Neural cell (in vitro differentiated cells): ENCODE measurements at regions not wholly inside any gene's neighbourhood (a gene's known extent, or its start where the extent isn't known, plus 50 kb on each side); places are given as distances from the start of the nearest gene placed in this dataset.

ENCODE experiments used
- CTCF ChIP-seq: fragments of 450-650 bp; IDR thresholded peaks from 2 replicates; pipeline ENCODE4 v1.5.1; 2014; ENCODE audit warnings: antibody characterized with exemption, mild to moderate bottlenecking, moderate library complexity; ENCODE audit not compliant: poor library complexity, severe bottlenecking
- EP300 ChIP-seq: fragments of 450-650 bp; conservative IDR thresholded peaks from 2 replicates; pipeline ENCODE4 v1.6.1; 2014; ENCODE audit warnings: antibody characterized with exemption, mild to moderate bottlenecking, moderate library complexity; ENCODE audit not compliant: poor library complexity, severe bottlenecking
- EZH2 ChIP-seq: fragments of 200-600, 300-800 bp; shearing (Covaris generic), sonication (generic); IDR thresholded peaks from 2 replicates; pipeline ENCODE4 v1.6.1; 2014; ENCODE audit warnings: antibody characterized with exemption, low read length, borderline replicate concordance, mild to moderate bottlenecking; ENCODE audit not compliant: insufficient read depth, poor library complexity, severe bottlenecking
- MXI1 ChIP-seq: fragments of 450-650 bp; conservative IDR thresholded peaks from 2 replicates; pipeline ENCODE4 v1.6.1; 2014; ENCODE audit warnings: antibody characterized with exemption, mild to moderate bottlenecking; ENCODE audit not compliant: poor library complexity, severe bottlenecking
- POLR2AphosphoS5 ChIP-seq: IDR thresholded peaks from 2 replicates; pipeline ENCODE4 v1.6.1; 2012
- RAD21 ChIP-seq: fragments of 450-650 bp; conservative IDR thresholded peaks from 2 replicates; pipeline ENCODE4 v1.6.1; 2014; ENCODE audit warnings: antibody characterized with exemption, mild to moderate bottlenecking, moderate library complexity
- REST ChIP-seq: IDR thresholded peaks from 2 replicates; pipeline ENCODE4 v1.6.1; 2012; ENCODE audit warnings: borderline replicate concordance
- SMC3 ChIP-seq: fragments of 450-650 bp; conservative IDR thresholded peaks from 2 replicates; pipeline ENCODE4 v1.6.1; 2014; ENCODE audit warnings: antibody characterized with exemption, mild to moderate bottlenecking, moderate library complexity; ENCODE audit not compliant: poor library complexity
- TAF1 ChIP-seq: IDR thresholded peaks from 2 replicates; pipeline ENCODE4 v1.6.1; 2012; ENCODE audit warnings: low read depth

DNA sequence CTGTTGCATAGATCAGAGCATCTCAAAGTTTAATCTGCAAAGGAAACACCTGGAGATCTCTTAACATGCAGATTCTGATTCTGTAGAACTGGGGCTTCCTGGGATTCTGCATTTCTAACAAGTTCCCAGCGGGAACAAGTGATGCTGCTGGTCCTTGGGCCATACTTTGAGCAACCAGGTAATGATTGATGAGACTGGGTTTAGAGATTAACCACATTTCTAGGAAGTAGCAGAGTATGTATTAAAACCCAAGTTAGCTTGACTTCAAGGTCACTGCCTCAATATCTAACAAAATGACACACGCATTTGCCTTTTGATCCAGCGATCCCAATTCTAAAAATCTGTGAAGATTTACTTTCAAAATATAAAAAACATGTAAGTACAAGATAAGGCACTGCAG lies 83.0 kb upstream of the DTNBP1 start:
- TF ChIP-seq CTCF (no peak), TAF1 (no peak), POLR2AphosphoS5 (no peak), EZH2 (no peak), SMC3 (no peak), RAD21 (no peak), REST (no peak), EP300 (no peak), MXI1 (no peak)
